ENCODE measurements at regions not wholly inside any gene's neighbourhood (a gene's known extent, or its start where the extent isn't known, plus 50 kb on each side); places are given as distances from the start of the nearest gene placed in this dataset.

DNA sequence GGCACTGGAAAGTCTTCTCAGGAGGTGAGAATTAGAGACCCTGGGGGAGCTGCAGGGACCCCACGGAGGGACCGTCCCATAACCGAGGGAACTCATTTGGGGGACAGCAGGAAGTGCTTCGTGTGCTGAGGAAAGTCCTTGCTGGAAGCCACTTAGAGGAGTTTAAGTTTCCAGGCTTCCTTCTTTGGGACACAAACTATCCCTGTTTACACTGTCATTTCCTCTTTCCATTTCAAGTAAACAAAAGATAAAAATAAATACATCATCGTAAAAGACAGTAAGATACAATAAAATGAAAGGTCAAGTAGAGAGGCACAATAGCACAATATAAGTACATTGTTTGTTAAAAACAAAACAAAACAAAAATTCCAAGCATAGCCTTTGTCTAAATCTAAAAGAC lies 101.2 kb downstream of the TTLL2 start:
- Histone ChIP-seq H3K4me1 (peaks cover 4% of the 10 kb centered on the region), H3K27ac (no peak overlapping the region), H3K4me3 (no peak overlapping the region), H3K27me3 (no peaks in the 10 kb centered on the region), H3K9me3 (peaks cover 0 to 5% (median 0%) of the 10 kb centered on the region in 3 donors), H3K36me3 (replicated peaks in 1 of 2; ENCODE audit: insufficient read depth in 1 of 2, low read depth in 2 of 2) (no peaks in the 10 kb centered on the region)
- 37 to 44% methylated on average over 5 of the region's 5 CpGs for WGBS, 2 donors
- intact Hi-C loops (cut with DNase I): no loop called here
- DNase-seq (no peak), ATAC-seq (no peak)
- TF ChIP-seq, protein P1, sequence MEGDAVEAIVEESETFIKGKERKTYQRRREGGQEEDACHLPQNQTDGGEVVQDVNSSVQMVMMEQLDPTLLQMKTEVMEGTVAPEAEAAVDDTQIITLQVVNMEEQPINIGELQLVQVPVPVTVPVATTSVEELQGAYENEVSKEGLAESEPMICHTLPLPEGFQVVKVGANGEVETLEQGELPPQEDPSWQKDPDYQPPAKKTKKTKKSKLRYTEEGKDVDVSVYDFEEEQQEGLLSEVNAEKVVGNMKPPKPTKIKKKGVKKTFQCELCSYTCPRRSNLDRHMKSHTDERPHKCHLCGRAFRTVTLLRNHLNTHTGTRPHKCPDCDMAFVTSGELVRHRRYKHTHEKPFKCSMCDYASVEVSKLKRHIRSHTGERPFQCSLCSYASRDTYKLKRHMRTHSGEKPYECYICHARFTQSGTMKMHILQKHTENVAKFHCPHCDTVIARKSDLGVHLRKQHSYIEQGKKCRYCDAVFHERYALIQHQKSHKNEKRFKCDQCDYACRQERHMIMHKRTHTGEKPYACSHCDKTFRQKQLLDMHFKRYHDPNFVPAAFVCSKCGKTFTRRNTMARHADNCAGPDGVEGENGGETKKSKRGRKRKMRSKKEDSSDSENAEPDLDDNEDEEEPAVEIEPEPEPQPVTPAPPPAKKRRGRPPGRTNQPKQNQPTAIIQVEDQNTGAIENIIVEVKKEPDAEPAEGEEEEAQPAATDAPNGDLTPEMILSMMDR (IDR thresholded peaks at IDR 0.05): no peak
- TF ChIP-seq POLR2A (IDR thresholded peaks at IDR 0.05): no peak

GRCh38 chr6:167426651-167427050 lies 101.8 kb downstream of the TTLL2 start:
- WGBS, 2 donors: 50 to 61% methylated on average over 5 of the region's 5 CpGs
- no peak for ATAC-seq
- intact Hi-C loops (cut with DNase I): no loop called here

DNA sequence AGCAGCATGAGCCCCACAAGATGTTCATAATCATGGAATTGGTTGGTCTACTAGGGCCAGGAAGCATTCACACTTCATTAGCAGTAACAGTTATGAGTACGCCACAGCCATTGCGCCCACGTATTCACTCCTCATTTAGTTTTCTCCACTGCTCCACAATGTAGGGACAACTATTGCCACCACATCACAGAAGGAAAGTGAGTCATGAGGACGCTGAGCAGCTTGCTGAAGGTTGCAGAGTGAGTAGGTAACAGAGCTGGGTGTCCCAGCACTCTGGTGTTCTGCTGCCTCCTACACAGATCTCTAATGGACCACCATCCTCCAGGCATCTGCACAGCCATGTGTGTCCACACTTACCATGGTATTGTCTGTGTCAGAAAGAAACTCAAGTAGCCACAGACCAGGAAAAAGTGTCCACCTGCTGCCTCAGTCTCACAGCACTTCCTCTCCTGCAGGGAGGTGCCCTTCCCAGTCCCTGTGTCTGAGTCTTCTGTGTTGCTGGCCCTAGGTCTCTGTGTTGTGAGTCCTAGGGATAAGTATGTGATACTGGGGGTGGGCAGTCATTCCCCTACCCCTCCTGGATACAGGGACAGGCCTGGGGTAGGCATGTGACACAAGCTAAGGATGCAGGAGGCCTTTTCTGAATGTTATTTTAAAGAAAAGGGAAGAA lies 103.9 kb downstream of the TTLL2 start:
- peaks cover 0 to 5% (median 0%) of the 10 kb centered on the region in 3 donors for H3K9me3 ChIP-seq
- intact Hi-C loops (cut with DNase I): no loop called here
- no peak overlapping the region for H3K27ac ChIP-seq
- 79 to 83% methylated on average over 4 of the region's 4 CpGs for WGBS, 2 donors
- no peak overlapping the region for H3K4me3 ChIP-seq
- no peak for TF ChIP-seq POLR2A (IDR thresholded peaks at IDR 0.05)
- TF ChIP-seq, protein P1 (IDR thresholded peaks at IDR 0.05): no peak
- no peaks in the 10 kb centered on the region for H3K27me3 ChIP-seq
- H3K36me3 ChIP-seq (replicated peaks in 1 of 2; ENCODE audit: insufficient read depth in 1 of 2, low read depth in 2 of 2): no peaks in the 10 kb centered on the region
- DNase-seq (no peak), ATAC-seq (no peak)
- H3K4me1 ChIP-seq: no peaks in the 10 kb centered on the region

More at GRCh38 chr6:167426651-167427050, 101.8 kb downstream of the TTLL2 start:
- Histone ChIP-seq H3K36me3 (replicated peaks in 1 of 2; ENCODE audit: insufficient read depth in 1 of 2, low read depth in 2 of 2) (no peaks in the 10 kb centered on the region), H3K27me3 (no peaks in the 10 kb centered on the region), H3K4me1 (no peaks in the 10 kb centered on the region), H3K9me3 (peaks cover 0 to 5% (median 0%) of the 10 kb centered on the region in 3 donors), H3K4me3 (no peak overlapping the region), H3K27ac (no peak overlapping the region)
- TF ChIP-seq, protein P1 (IDR thresholded peaks at IDR 0.05): no peak
- TF ChIP-seq POLR2A (IDR thresholded peaks at IDR 0.05): no peak
- DNase-seq: no peak

DNA sequence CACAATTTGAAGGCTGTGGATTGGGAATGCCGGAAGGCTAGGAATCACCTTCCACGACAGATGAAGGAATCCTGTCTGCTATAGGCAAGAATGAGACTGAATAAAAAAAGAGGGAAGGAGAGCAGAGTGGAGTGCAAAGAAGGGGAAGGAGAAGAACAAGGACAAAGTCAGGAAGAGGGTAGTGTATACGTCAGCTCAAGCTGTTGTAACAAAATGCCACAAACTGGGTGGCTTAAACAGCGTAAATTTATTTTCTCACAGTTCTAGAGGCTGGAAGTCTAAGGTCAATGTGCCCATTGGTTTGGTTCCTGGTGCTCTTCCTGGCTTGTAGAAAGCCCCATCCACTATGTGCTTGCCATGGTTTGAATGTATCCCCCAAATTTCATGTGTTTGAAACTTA lies 104.5 kb downstream of the TTLL2 start:
- intact Hi-C loops (cut with DNase I): no loop called here
- H3K27me3 ChIP-seq: no peaks in the 10 kb centered on the region
- no peaks in the 10 kb centered on the region for H3K4me1 ChIP-seq
- peaks cover 0 to 5% (median 0%) of the 10 kb centered on the region in 3 donors for H3K9me3 ChIP-seq
- H3K4me3 ChIP-seq: no peak overlapping the region
- 71 to 92% methylated on average over 4 of the region's 4 CpGs for WGBS, 2 donors
- TF ChIP-seq POLR2A (IDR thresholded peaks at IDR 0.05): no peak
- TF ChIP-seq, protein P1 (IDR thresholded peaks at IDR 0.05): no peak
- no peak overlapping the region for H3K27ac ChIP-seq
- ATAC-seq (no peak), DNase-seq (no peak)
- H3K36me3 ChIP-seq (replicated peaks in 1 of 2; ENCODE audit: insufficient read depth in 1 of 2, low read depth in 2 of 2): no peaks in the 10 kb centered on the region

DNA sequence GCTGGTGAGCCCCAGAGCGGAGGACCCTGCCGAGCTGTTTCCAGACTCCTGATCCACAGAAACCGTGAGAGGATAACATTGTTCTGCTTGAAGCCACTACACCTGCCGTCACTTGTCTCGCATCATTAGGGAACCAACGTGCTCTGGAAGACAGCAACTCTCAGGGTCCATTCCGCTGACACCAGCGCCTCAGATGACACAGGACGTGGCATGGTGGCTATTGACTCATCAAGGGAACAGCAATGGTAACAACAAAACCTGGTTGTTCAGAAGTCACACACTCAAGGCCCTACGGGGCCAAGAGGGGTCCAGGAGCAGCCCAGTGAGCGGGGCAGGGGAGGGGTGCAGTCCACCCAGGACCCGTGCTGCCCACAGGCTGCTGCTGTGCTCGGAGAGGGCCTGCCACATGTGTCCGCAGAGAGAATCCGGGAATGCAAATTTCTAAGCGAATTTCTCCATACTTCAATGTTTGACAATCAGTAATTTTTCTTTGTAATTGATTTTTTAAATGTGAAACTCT lies 110.4 kb downstream of the TTLL2 start:
- H3K27me3 ChIP-seq: no peaks in the 10 kb centered on the region
- H3K4me3 ChIP-seq: no peak overlapping the region
- no peaks in the 10 kb centered on the region for H3K9me3 ChIP-seq
- no peak for TF ChIP-seq POLR2A (IDR thresholded peaks at IDR 0.05)
- TF ChIP-seq, protein P1 (IDR thresholded peaks at IDR 0.05): no peak
- 74 to 80% methylated on average over 14 to 16 of the region's 16 CpGs for WGBS, 2 donors
- H3K27ac ChIP-seq: no peak overlapping the region
- ATAC-seq (no peak), DNase-seq (no peak)
- H3K36me3 ChIP-seq (replicated peaks in 1 of 2; ENCODE audit: insufficient read depth in 1 of 2, low read depth in 2 of 2): no peaks in the 10 kb centered on the region
- intact Hi-C loops (cut with DNase I): no loop called here
- no peaks in the 10 kb centered on the region for H3K4me1 ChIP-seq
